Esophagus squamous epithelium (tissue), 5 donors: ENCODE measurements at regions not wholly inside any gene's neighbourhood (a gene's known extent, or its start where the extent isn't known, plus 50 kb on each side); places are given as distances from the start of the nearest gene placed in this dataset.
"Not testable (repeated sequence)": the region's sequence is repeated elsewhere in the genome, so short reads cannot be mapped to it uniquely, and the experiment has no call there.

Experiments
- DNase-seq: peaks from one replicate; lab custom pipeline; 2025; lab: John Stamatoyannopoulos, UW
- H3K27ac ChIP-seq, 4 donors: fragments of 200-600 bp; sonication (generic); one replicate each; pipeline ENCODE4 v1.5.1; 2016 to 2019; ENCODE audit warnings: mild to moderate bottlenecking in 1 of 4
- H3K27me3 ChIP-seq, 4 donors: fragments of 200-600 bp; sonication (generic); 1 replicate in 3 of 4; 2 replicates in 1 of 4; pipeline versions ENCODE4 v1.5.1 to v1.6.0; 2017 to 2021; ENCODE audit warnings: antibody characterized with exemption in 1 of 4
- H3K36me3 ChIP-seq, 3 donors: fragments of 200-600 bp; sonication (generic); one replicate each; pipeline ENCODE4 v1.5.1; 2016 to 2019
- H3K4me1 ChIP-seq, 3 donors: fragments of 200-600 bp; sonication (generic); one replicate each; pipeline ENCODE4 v1.5.1; 2017 to 2019
- H3K4me3 ChIP-seq, 4 donors: fragments of 200-600 bp; sonication (generic); 1 replicate in 3 of 4; 2 replicates in 1 of 4; pipeline ENCODE4 v1.5.1; 2016 to 2019; ENCODE audit warnings: mild to moderate bottlenecking in 2 of 4, moderate library complexity in 1 of 4
- H3K9me3 ChIP-seq, 3 donors: fragments of 200-600 bp; sonication (generic); one replicate each; pipeline ENCODE4 v1.5.1; 2016 to 2019
- POLR2A ChIP-seq, 4 donors: fragments of 450-650 bp; IDR thresholded peaks; one replicate each; pipeline ENCODE4 v1.6.1; 2017; ENCODE audit warnings: antibody characterized with exemption in 4 of 4, mild to moderate bottlenecking in 4 of 4, moderate library complexity in 3 of 4
- WGBS, 2 donors: methylation state at CpG; one replicate each; pipeline ENCODE4 v1.1.5; 2018; 5-methylcytosine and 5-hydroxymethylcytosine counted together
- intact Hi-C: fragments of 100-400 bp; cut with DNase I; formaldehyde crosslinking; loops from one replicate; pipeline ENCODE4 v1.15.0; 2022
- TF ChIP-seq, protein P1 (sequence below), 6 experiments: fragments of 450-650 bp in 4 of 6; fragments of 200-600 bp in 2 of 6; sonication (generic) in 2 of 6; IDR thresholded peaks; one replicate each; pipeline ENCODE4 v1.5.1; 2016 to 2019; ENCODE audit warnings: antibody characterized with exemption in 6 of 6, mild to moderate bottlenecking in 4 of 6, moderate library complexity in 4 of 6
- donor health status: DM: yes; HTN: yes; CAD: no.

DNA sequence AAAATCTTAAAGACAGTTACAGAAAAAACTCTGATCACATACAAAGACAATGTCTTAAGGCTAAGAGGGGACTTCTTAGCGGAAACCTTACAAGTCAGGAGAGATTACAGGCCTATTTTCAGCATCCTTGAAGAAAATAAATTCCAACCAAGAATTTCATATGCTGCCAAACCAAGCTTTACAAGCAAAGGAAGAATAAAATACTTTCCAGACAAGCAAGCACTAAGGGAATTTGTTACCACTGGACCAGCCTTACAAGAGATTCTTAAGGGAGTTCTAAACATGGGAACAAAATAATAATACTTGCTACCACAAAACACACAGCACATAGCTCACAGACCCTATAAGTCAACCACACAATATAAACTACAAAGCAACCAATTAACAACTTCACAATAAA, 255.8 kb upstream of the ZFP42 start:
- no peak for DNase-seq
- H3K9me3 ChIP-seq, result peaks cover 0 to 18% (median 0%) of the 10 kb centered on the region in 3 donors
- no peaks in the 10 kb centered on the region for H3K36me3 ChIP-seq
- H3K4me1 ChIP-seq, result no peaks in the 10 kb centered on the region
- intact Hi-C loops, result no loop called here
- H3K27me3 ChIP-seq, result no peaks in the 10 kb centered on the region
- H3K27ac ChIP-seq, result no peak overlapping the region
- 80 to 85% methylated on average over 1 of the region's 1 CpG for WGBS, 2 donors
- no peak overlapping the region for H3K4me3 ChIP-seq
- no peak for TF ChIP-seq POLR2A (IDR thresholded peaks at IDR 0.05)
- TF ChIP-seq, protein P1, sequence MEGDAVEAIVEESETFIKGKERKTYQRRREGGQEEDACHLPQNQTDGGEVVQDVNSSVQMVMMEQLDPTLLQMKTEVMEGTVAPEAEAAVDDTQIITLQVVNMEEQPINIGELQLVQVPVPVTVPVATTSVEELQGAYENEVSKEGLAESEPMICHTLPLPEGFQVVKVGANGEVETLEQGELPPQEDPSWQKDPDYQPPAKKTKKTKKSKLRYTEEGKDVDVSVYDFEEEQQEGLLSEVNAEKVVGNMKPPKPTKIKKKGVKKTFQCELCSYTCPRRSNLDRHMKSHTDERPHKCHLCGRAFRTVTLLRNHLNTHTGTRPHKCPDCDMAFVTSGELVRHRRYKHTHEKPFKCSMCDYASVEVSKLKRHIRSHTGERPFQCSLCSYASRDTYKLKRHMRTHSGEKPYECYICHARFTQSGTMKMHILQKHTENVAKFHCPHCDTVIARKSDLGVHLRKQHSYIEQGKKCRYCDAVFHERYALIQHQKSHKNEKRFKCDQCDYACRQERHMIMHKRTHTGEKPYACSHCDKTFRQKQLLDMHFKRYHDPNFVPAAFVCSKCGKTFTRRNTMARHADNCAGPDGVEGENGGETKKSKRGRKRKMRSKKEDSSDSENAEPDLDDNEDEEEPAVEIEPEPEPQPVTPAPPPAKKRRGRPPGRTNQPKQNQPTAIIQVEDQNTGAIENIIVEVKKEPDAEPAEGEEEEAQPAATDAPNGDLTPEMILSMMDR (IDR thresholded peaks at IDR 0.05), result no peak

DNA sequence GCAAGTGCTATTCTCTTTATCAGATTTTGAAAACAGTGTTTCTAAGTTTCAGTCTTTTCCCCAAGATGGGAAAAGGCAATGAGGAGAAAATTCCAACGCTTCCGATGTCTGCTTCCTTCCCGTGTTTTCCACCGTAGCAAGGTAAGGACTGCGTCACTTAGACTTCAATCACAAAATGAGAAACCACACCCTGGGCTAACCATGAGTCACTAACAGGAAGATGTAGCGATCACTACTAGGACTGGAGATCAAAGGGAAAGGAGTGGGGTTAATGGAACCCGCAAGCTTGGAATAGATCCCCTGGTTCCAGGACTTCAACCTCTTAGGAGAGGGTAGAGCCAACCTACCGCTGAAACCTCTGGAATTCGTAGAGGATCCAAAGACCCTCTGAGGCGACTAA, 250.7 kb upstream of the ZFP42 start:
- peaks cover 0 to 1% (median 0%) of the 10 kb centered on the region in 3 donors for H3K9me3 ChIP-seq
- H3K4me1 ChIP-seq, result no peaks in the 10 kb centered on the region
- no peak overlapping the region for H3K4me3 ChIP-seq
- no peak for DNase-seq
- H3K36me3 ChIP-seq, result no peaks in the 10 kb centered on the region
- no peaks in the 10 kb centered on the region for H3K27me3 ChIP-seq
- no peak for TF ChIP-seq POLR2A (IDR thresholded peaks at IDR 0.05)
- TF ChIP-seq, protein P1 (IDR thresholded peaks at IDR 0.05), result no peak
- H3K27ac ChIP-seq, result no peak overlapping the region
- 85 to 95% methylated on average over 10 of the region's 10 CpGs for WGBS, 2 donors
- intact Hi-C loops, result no loop called here

DNA sequence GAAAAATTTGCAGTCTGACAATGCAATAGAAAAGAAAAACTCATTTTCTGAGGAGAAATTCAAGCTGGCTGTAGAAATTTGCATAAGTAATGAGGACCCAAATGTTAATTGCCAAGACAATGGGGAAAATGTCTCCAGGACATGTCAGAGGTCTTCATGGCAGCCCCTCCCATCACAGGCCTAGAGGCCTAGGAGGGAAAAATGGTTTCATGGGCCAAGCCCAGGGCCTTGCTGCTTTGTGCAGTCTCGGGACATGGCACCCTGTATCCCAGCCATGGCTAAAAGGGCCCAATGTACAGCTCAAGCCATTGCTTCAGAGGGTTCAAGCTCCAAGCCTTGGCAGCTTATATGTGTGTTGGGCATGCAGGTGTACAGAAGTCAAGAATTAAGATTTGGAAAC, 244.9 kb upstream of the ZFP42 start:
- not testable (repeated sequence) for H3K4me3 ChIP-seq
- 77 to 83% methylated on average over 1 of the region's 1 CpG for WGBS, 2 donors

DNA sequence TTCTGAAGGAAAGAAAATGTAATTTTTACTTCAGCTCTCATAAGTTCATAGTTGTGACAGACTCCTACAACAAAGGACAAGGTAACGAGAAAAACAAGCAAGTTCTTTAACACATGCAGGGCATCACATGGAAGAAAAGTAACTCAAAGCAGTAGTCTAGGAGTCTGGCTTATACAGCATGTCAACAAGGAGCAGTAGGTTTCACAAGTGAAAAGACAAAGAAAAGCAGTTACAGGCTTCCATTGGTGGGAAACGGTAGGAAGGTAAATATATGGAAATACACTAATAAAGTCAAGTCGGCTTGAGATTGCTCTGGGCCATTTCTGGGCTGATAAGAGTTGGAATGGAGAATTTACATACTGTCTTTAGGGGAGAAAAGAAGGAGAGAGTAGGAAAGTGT, 228.4 kb upstream of the ZFP42 start:
- intact Hi-C loops, result no loop called here
- 49 to 68% methylated on average over 3 of the region's 3 CpGs for WGBS, 2 donors

More for the DNA sequence above, 244.9 kb upstream of the ZFP42 start:
- H3K9me3 ChIP-seq, intact Hi-C loops, DNase-seq, H3K27me3 ChIP-seq, H3K36me3 ChIP-seq, H3K27ac ChIP-seq, H3K4me1 ChIP-seq: not testable (repeated sequence)

DNA sequence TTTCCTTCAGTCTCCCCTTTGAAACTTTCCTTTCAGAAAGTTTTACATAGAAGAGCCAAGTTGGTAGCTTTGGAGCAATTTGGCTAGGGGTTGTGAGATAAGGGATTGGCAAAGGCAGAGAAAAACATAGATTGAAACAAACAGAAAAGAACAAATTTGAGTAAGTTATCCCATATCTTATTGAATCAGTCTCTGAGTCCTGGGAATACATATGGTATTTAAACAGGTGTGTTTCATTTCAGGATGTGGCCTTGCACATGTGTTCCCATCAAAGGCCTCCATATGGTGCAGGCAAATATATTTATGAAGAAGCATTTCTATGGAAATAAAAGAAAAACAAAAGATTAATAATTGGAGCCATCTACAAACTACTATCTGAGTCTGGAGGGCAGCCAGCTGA, 227.9 kb upstream of the ZFP42 start:
- Histone ChIP-seq H3K27ac (no peak overlapping the region), H3K4me3 (no peak overlapping the region), H3K27me3 (no peaks in the 10 kb centered on the region), H3K4me1 (no peaks in the 10 kb centered on the region), H3K36me3 (no peaks in the 10 kb centered on the region), H3K9me3 (no peaks in the 10 kb centered on the region)
- TF ChIP-seq, protein P1 (IDR thresholded peaks at IDR 0.05), result no peak
- TF ChIP-seq POLR2A (IDR thresholded peaks at IDR 0.05), result no peak
- DNase-seq, result no peak
- intact Hi-C loops, result no loop called here

More for the DNA sequence above, 228.4 kb upstream of the ZFP42 start:
- TF ChIP-seq, protein P1 (IDR thresholded peaks at IDR 0.05), result no peak
- TF ChIP-seq POLR2A (IDR thresholded peaks at IDR 0.05), result no peak
- Histone ChIP-seq H3K9me3 (no peaks in the 10 kb centered on the region), H3K27ac (no peak overlapping the region), H3K36me3 (no peaks in the 10 kb centered on the region), H3K27me3 (no peaks in the 10 kb centered on the region), H3K4me3 (no peak overlapping the region), H3K4me1 (no peaks in the 10 kb centered on the region)
- DNase-seq, result no peak

DNA sequence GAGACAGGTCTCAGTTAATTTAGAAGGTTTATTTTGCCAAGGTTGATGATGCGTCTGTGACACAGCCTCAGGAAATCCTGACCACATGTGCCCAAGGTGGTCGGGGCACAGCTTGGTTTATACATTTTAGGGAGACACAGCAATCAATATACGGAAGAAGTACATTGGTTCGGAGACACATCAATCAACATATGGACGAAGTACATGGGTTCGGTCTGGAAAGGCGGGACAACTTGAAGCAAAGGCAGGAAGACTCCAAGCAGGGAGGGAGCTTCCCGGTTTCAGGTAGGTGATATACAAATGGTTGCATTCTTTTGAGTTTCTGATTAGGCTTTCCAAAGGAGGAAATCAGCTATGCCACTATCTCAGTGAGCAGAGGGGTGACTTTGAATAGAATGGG, 225.2 kb upstream of the ZFP42 start:
- WGBS, 2 donors, result 83 to 84% methylated on average over 8 of the region's 8 CpGs
- Histone ChIP-seq H3K27me3 (no peaks in the 10 kb centered on the region), H3K4me3 (no peak overlapping the region), H3K4me1 (no peaks in the 10 kb centered on the region), H3K9me3 (no peaks in the 10 kb centered on the region), H3K27ac (no peak overlapping the region), H3K36me3 (no peaks in the 10 kb centered on the region)
- TF ChIP-seq POLR2A (IDR thresholded peaks at IDR 0.05), result no peak
- TF ChIP-seq, protein P1 (IDR thresholded peaks at IDR 0.05), result no peak
- intact Hi-C loops, result no loop called here
- no peak for DNase-seq
